K562 (cell line): ENCODE measurements at regions not wholly inside any gene's neighbourhood (a gene's known extent, or its start where the extent isn't known, plus 50 kb on each side); places are given as distances from the start of the nearest gene placed in this dataset.

ENCODE experiments used
- ATAC-seq: fragments of 200-7000 bp; cut with Tn5 transposase; 3 replicates; pipeline ENCODE4 v1.9.1; 2020; ENCODE audit warnings: moderate library complexity
- BruUV-seq: library from RNA; stranded (reverse); fragments of 400-500 nt; replicated peaks from 2 replicates; lab custom pipeline; 2021; lab: Mats Ljungman, UMichigan
- CTCF ChIA-PET: fragments of 300-600 bp; formaldehyde crosslinking; extraction: SDS; loops from one replicate; lab custom pipeline; 2021; ENCODE audit warnings: low intra/inter-chr PET ratio; lab: Yijun Ruan, JAX
- POLR2A ChIA-PET: fragments of 300-600, 350-650 bp; sonication (Branson Sonifier 250); formaldehyde crosslinking; extraction: SDS; loops from one replicate; lab custom pipeline; 2021; ENCODE audit warnings: antibody characterized with exemption, inconsistent platforms; lab: Yijun Ruan, JAX
- DNase-seq, 4 experiments: peaks; one replicate each; pipeline versions ENCODE4 v3.0.0 to v3.0.0-alpha.2; 2011 to 2018; ENCODE audit warnings: low spot score in 3 of 4, mixed read lengths in 3 of 4; ENCODE audit errors: extremely low read depth in 1 of 4
- FAIRE-seq: peaks from 2 replicates; lab custom pipeline; 2011; peaks lifted over from hg19 to GRCh38; lab: Jason Lieb, UNC
- H2AFZ ChIP-seq: 2 replicates; pipeline ENCODE4 v1.6.0; 2011; ENCODE audit warnings: low read depth, low read length, control low read depth, inconsistent platforms
- H3K27ac ChIP-seq: fragments of 200-600 bp; 3 replicates; pipeline ENCODE4 v1.8.0; 2011; ENCODE audit warnings: low read depth, mild to moderate bottlenecking, control low read depth, inconsistent platforms, low read length, moderate library complexity, mixed read lengths; ENCODE audit errors: extremely low read depth
- H3K27me3 ChIP-seq, 2 experiments: fragments of 300-600 bp in 1 of 2; 2 replicates in 1 of 2; 3 replicates in 1 of 2; pipeline versions ENCODE4 v1.6.0 to v1.8.0; 2011; ENCODE audit warnings: inconsistent platforms in 2 of 2, low read length in 2 of 2, mild to moderate bottlenecking in 1 of 2, mixed read lengths in 1 of 2, moderate library complexity in 1 of 2; ENCODE audit not compliant: control insufficient read depth in 2 of 2, insufficient read depth in 2 of 2
- H3K36me3 ChIP-seq: fragments of 300-600 bp; 3 replicates; pipeline ENCODE4 v1.8.0; 2011; ENCODE audit warnings: mild to moderate bottlenecking, low read length, inconsistent platforms; ENCODE audit not compliant: control insufficient read depth, insufficient read depth
- H3K4me1 ChIP-seq, 2 experiments: fragments of 200-600 bp in 1 of 2; replicated peaks in 1 of 2; 2 replicates in 1 of 2; 3 replicates in 1 of 2; pipeline versions ENCODE4 v1.5.1 to v1.8.0; 2011; ENCODE audit warnings: inconsistent platforms in 2 of 2, low read length in 2 of 2, mild to moderate bottlenecking in 1 of 2, mixed read lengths in 1 of 2, moderate library complexity in 1 of 2; ENCODE audit not compliant: control insufficient read depth in 2 of 2, insufficient read depth in 2 of 2
- H3K4me2 ChIP-seq: 2 replicates; pipeline ENCODE4 v1.6.1; 2011; ENCODE audit warnings: low read length, control low read depth, inconsistent platforms, mixed read lengths; ENCODE audit not compliant: insufficient read depth
- H3K4me3 ChIP-seq: fragments of 200-600 bp; sonication (generic), shearing (Covaris generic); 2 replicates; pipeline ENCODE4 v1.5.1; 2016; ENCODE audit warnings: control low read depth, inconsistent platforms
- H3K79me2 ChIP-seq: fragments of 200-600 bp; 3 replicates; pipeline ENCODE4 v1.8.0; 2011; ENCODE audit warnings: low read length, inconsistent platforms; ENCODE audit not compliant: control insufficient read depth, insufficient read depth
- H3K9ac ChIP-seq, 2 experiments: 2 replicates each; pipeline versions ENCODE4 v1.6.0 to v1.6.1; 2011; ENCODE audit warnings: low read depth in 2 of 2, low read length in 2 of 2, control low read depth in 1 of 2, inconsistent platforms in 1 of 2, mild to moderate bottlenecking in 1 of 2, mixed read lengths in 1 of 2; ENCODE audit not compliant: insufficient read depth in 1 of 2
- H3K9me1 ChIP-seq: one replicate; pipeline ENCODE4 v1.6.0; 2011; ENCODE audit warnings: inconsistent platforms, mild to moderate bottlenecking, low read length, moderate library complexity; ENCODE audit not compliant: control insufficient read depth, insufficient read depth
- H3K9me3 ChIP-seq: replicated peaks from 2 replicates; pipeline ENCODE4 v1.5.1; 2011; ENCODE audit warnings: low read depth, low read length, inconsistent platforms; ENCODE audit not compliant: control insufficient read depth, insufficient read depth
- H4K20me1 ChIP-seq: replicated peaks from 2 replicates; pipeline ENCODE4 v1.6.1; 2011; ENCODE audit warnings: low read length, inconsistent platforms, mixed read lengths; ENCODE audit not compliant: control insufficient read depth, insufficient read depth
- GABPB2 ChIP-seq: fragments of 250-450 bp; sonication (Bioruptor Pico); conservative IDR thresholded peaks from 2 replicates; pipeline ENCODE4 v1.5.1; 2021; ENCODE audit warnings: mild to moderate bottlenecking
- GATA2 ChIP-seq: sonication (generic); formaldehyde crosslinking; IDR thresholded peaks from 2 replicates; pipeline ENCODE4 v1.4.0; 2020; ENCODE audit warnings: mild to moderate bottlenecking, missing genetic modification reagents
- GTF2A2 ChIP-seq: IDR thresholded peaks from 2 replicates; pipeline ENCODE4 v1.6.1; 2016; ENCODE audit warnings: mild to moderate bottlenecking, missing genetic modification characterization, missing compliant biosample characterization
- POLR2AphosphoS5 ChIP-seq: IDR thresholded peaks from 2 replicates; pipeline ENCODE4 v1.6.1; 2011; ENCODE audit warnings: mild to moderate bottlenecking, low read depth, low read length, moderate library complexity; ENCODE audit not compliant: control insufficient read depth, insufficient read depth
- THRAP3 ChIP-seq: fragments of 450-650 bp; IDR thresholded peaks from 2 replicates; pipeline ENCODE4 v1.6.1; 2016; ENCODE audit warnings: mild to moderate bottlenecking, inconsistent platforms, borderline replicate concordance
- TSC22D4 ChIP-seq: fragments of 450-650 bp; IDR thresholded peaks from 2 replicates; pipeline ENCODE4 v1.6.1; 2016; ENCODE audit warnings: missing genetic modification characterization, missing biosample characterization, control low read depth
- ZC3H11A ChIP-seq: IDR thresholded peaks from 2 replicates; pipeline ENCODE4 v1.6.1; 2012; ENCODE audit warnings: low read depth, low read length, improper control_type of control experiment
- WGBS: fragments of 100-300 bp; shearing (Covaris generic); methylation state at CpG from one replicate; pipeline ENCODE4 v1.1.6; 2016; ENCODE audit warnings: low coverage, mixed read lengths; ENCODE audit not compliant: insufficient coverage; ENCODE audit errors: missing lambda C conversion rate; 5-methylcytosine and 5-hydroxymethylcytosine counted together
- in situ Hi-C: fragments of 300-500 bp; cut with MboI; formaldehyde crosslinking; loops from 4 replicates; pipeline ENCODE4 v1.15.0; 2018; ENCODE audit warnings: inconsistent platforms, mixed read lengths
- intact Hi-C: fragments of 100-400 bp; cut with micrococcal nuclease; formaldehyde crosslinking; loops from 2 replicates; pipeline ENCODE4 v1.14.2; 2022
- TF ChIP-seq, protein P1 (sequence below): fragments of 450-650 bp; formaldehyde crosslinking; IDR thresholded peaks from 2 replicates; pipeline ENCODE4 v1.4.0; 2020; ENCODE audit warnings: mild to moderate bottlenecking, moderate library complexity

DNA sequence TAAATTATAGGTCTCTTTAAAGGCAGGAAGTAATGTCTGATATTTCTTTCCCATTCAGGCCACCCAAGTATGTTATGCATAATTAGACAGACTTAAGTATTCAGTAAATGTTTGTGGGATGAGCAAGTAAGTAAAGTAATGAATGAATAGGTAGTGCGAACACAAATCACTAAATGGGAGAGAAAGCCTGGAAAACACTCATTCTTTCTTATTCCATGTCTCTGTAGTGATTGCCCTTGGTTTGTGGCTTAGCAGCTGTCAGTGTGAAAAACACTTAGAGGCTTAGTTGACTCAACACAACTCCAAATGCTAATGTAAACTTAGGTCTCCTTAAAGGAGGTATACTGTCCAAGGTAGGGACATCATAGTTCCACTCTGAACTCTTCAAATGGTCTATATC lies 182.5 kb downstream of the ZC3H11B start:
- H3K27me3 ChIP-seq = no peaks in the 10 kb centered on the region
- no peak overlapping the region for H2AFZ ChIP-seq
- no peaks in the 10 kb centered on the region for H3K36me3 ChIP-seq
- no peak overlapping the region for H3K4me2 ChIP-seq
- POLR2A ChIA-PET = no interaction called here
- H3K9me1 ChIP-seq = no peaks in the 10 kb centered on the region
- TF ChIP-seq GATA2 (CRISPR knock-in tag) = no peak
- intact Hi-C loops = no loop called here
- no peaks in the 10 kb centered on the region for H3K4me1 ChIP-seq
- no peak for DNase-seq
- no peak for ATAC-seq
- H3K4me3 ChIP-seq = no peak overlapping the region
- CTCF ChIA-PET = no interaction called here
- in situ Hi-C loops = no loop called here
- WGBS = 7% methylated on average over 1 of the region's 1 CpG
- FAIRE-seq = no peak
- BruUV-seq = no TSS peak
- no peaks in the 10 kb centered on the region for H3K9me3 ChIP-seq
- no peak overlapping the region for H3K27ac ChIP-seq
- no peaks in the 10 kb centered on the region for H4K20me1 ChIP-seq
- no peaks in the 10 kb centered on the region for H3K79me2 ChIP-seq
- no peak overlapping the region for H3K9ac ChIP-seq

GRCh38 chr1:219428651-219429050 lies 184.3 kb downstream of the ZC3H11B start:
- Histone ChIP-seq H3K79me2 (no peaks in the 10 kb centered on the region), H4K20me1 (no peaks in the 10 kb centered on the region), H3K4me2 (no peak overlapping the region), H3K9me3 (no peaks in the 10 kb centered on the region), H3K9ac (no peak overlapping the region), H3K36me3 (no peaks in the 10 kb centered on the region), H2AFZ (no peak overlapping the region), H3K27me3 (no peaks in the 10 kb centered on the region), H3K4me3 (no peak overlapping the region), H3K9me1 (no peaks in the 10 kb centered on the region), H3K4me1 (no peaks in the 10 kb centered on the region), H3K27ac (no peak overlapping the region)
- in situ Hi-C loops = no loop called here
- DNase-seq (no peak), ATAC-seq (no peak), FAIRE-seq (no peak)
- intact Hi-C loops = no loop called here
- BruUV-seq = no TSS peak
- no peak for TF ChIP-seq TSC22D4 (tag)
- no peak for TF ChIP-seq THRAP3
- TF ChIP-seq ZC3H11A = no peak
- TF ChIP-seq GABPB2 (CRISPR knock-in tag) = no peak
- no peak for TF ChIP-seq GTF2A2
- no peak for TF ChIP-seq POLR2AphosphoS5
- TF ChIP-seq, protein P1, sequence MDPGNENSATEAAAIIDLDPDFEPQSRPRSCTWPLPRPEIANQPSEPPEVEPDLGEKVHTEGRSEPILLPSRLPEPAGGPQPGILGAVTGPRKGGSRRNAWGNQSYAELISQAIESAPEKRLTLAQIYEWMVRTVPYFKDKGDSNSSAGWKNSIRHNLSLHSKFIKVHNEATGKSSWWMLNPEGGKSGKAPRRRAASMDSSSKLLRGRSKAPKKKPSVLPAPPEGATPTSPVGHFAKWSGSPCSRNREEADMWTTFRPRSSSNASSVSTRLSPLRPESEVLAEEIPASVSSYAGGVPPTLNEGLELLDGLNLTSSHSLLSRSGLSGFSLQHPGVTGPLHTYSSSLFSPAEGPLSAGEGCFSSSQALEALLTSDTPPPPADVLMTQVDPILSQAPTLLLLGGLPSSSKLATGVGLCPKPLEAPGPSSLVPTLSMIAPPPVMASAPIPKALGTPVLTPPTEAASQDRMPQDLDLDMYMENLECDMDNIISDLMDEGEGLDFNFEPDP (CRISPR knock-in tag) = no peak
- CTCF ChIA-PET = no interaction called here
- POLR2A ChIA-PET = no interaction called here
- WGBS = 2% methylated on average over 5 of the region's 5 CpGs
